ENCODE measurements at regions not wholly inside any gene's neighbourhood (a gene's known extent, or its start where the extent isn't known, plus 50 kb on each side); places are given as distances from the start of the nearest gene placed in this dataset.

GRCh38 chr11:29271616-29272015, 745.2 kb downstream of the KCNA4 start:
- Histone ChIP-seq H3K79me2 (ENCODE audit: insufficient read depth, low read length) (no peaks in the 10 kb centered on the region), H3K4me1 (ENCODE audit: control insufficient read depth in 1 of 2, insufficient read depth in 2 of 2, low read length in 2 of 2) (no peaks in the 10 kb centered on the region), H3K9me3 (ENCODE audit: control insufficient read depth in 1 of 2, insufficient read depth in 1 of 2, low read depth in 1 of 2, low read length in 2 of 2) (no peaks in the 10 kb centered on the region), H3K9me2 (ENCODE audit: insufficient read depth) (no peaks in the 10 kb centered on the region), H3K27ac (ENCODE audit: low read depth, low read length) (no peak overlapping the region), H3K4me2 (ENCODE audit: low read length) (peak overlapping the region; percentile 17), H2AFZ (ENCODE audit: low read depth, low read length, poor library complexity, severe bottlenecking) (no peak overlapping the region), H3K36me3 (ENCODE audit: control insufficient read depth in 1 of 2, insufficient read depth in 2 of 2, low read length in 2 of 2) (no peaks in the 10 kb centered on the region), H3K4me3 (replicated peaks in 1 of 2; ENCODE audit: low read depth in 1 of 2, low read length in 2 of 2) (no peak overlapping the region), H3K27me3 (ENCODE audit: insufficient read depth, low read length) (no peaks in the 10 kb centered on the region), H4K20me1 (ENCODE audit: insufficient read depth) (no peaks in the 10 kb centered on the region), H3K9ac (ENCODE audit: low read length) (no peak overlapping the region)
- BruUV-seq (replicated peaks): no TSS peak
- no peak for TF ChIP-seq JUND (IDR thresholded peaks at IDR 0.05)
- POLR2A ChIA-PET: interaction anchor here (1.2 kb wide), 1 partner anchor 11 kb away, joined by 3 read pairs; no protein-coding TSS in a partner anchor
- no peak for DNase-seq (ENCODE audit: low read depth, low spot score)
- CTCF ChIA-PET: interaction anchor here (1.0 to 1.5 kb wide), 3 partner anchors 11 to 63 kb away, joined by 5 to 18 read pairs (median 10); no protein-coding TSS in a partner anchor
- RAD21 ChIA-PET (ENCODE audit: low non-redundant PET in 1 of 2, low total read pairs in 2 of 2, uncharacterized antibody in 2 of 2, unreplicated experiment in 2 of 2): interaction anchor here (0.6 to 1.4 kb wide), 2 partner anchors 57 to 58 kb away, joined by 5 to 6 read pairs; no protein-coding TSS in a partner anchor
- no peak for ATAC-seq
- intact Hi-C loops (cut with micrococcal nuclease): loop anchor here (1.0 kb wide), 1 partner anchor 58 kb away; no protein-coding TSS in a partner anchor

GRCh38 chr11:29268733-29269132, 748.1 kb downstream of the KCNA4 start:
- Histone ChIP-seq H3K9me2 (ENCODE audit: insufficient read depth) (no peaks in the 10 kb centered on the region), H4K20me1 (ENCODE audit: insufficient read depth) (no peaks in the 10 kb centered on the region), H3K9me3 (ENCODE audit: control insufficient read depth in 1 of 2, insufficient read depth in 1 of 2, low read depth in 1 of 2, low read length in 2 of 2) (no peaks in the 10 kb centered on the region), H3K27me3 (ENCODE audit: insufficient read depth, low read length) (no peaks in the 10 kb centered on the region), H3K27ac (ENCODE audit: low read depth, low read length) (no peak overlapping the region), H3K4me3 (replicated peaks in 1 of 2; ENCODE audit: low read depth in 1 of 2, low read length in 2 of 2) (no peak overlapping the region), H3K4me1 (ENCODE audit: control insufficient read depth in 1 of 2, insufficient read depth in 2 of 2, low read length in 2 of 2) (no peaks in the 10 kb centered on the region), H2AFZ (ENCODE audit: low read depth, low read length, poor library complexity, severe bottlenecking) (no peak overlapping the region), H3K36me3 (ENCODE audit: control insufficient read depth in 1 of 2, insufficient read depth in 2 of 2, low read length in 2 of 2) (no peaks in the 10 kb centered on the region), H3K79me2 (ENCODE audit: insufficient read depth, low read length) (no peaks in the 10 kb centered on the region), H3K9ac (ENCODE audit: low read length) (no peak overlapping the region), H3K4me2 (ENCODE audit: low read length) (no peak overlapping the region)
- ChIA-PET RAD21 (ENCODE audit: low non-redundant PET in 1 of 2, low total read pairs in 2 of 2, uncharacterized antibody in 2 of 2, unreplicated experiment in 2 of 2) (no interaction called here), CTCF (no interaction called here), POLR2A (no interaction called here)
- no peak for ATAC-seq
- TF ChIP-seq SP1 (IDR thresholded peaks at IDR 0.05; ENCODE audit: low read depth) (no peak), JUND (IDR thresholded peaks at IDR 0.05) (no peak), EGR1 (IDR thresholded peaks at IDR 0.05; ENCODE audit: low read depth) (no peak)
- TF ChIP-seq, protein P1, sequence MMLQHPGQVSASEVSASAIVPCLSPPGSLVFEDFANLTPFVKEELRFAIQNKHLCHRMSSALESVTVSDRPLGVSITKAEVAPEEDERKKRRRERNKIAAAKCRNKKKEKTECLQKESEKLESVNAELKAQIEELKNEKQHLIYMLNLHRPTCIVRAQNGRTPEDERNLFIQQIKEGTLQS (IDR thresholded peaks at IDR 0.05): no peak
- TF ChIP-seq, protein P2, sequence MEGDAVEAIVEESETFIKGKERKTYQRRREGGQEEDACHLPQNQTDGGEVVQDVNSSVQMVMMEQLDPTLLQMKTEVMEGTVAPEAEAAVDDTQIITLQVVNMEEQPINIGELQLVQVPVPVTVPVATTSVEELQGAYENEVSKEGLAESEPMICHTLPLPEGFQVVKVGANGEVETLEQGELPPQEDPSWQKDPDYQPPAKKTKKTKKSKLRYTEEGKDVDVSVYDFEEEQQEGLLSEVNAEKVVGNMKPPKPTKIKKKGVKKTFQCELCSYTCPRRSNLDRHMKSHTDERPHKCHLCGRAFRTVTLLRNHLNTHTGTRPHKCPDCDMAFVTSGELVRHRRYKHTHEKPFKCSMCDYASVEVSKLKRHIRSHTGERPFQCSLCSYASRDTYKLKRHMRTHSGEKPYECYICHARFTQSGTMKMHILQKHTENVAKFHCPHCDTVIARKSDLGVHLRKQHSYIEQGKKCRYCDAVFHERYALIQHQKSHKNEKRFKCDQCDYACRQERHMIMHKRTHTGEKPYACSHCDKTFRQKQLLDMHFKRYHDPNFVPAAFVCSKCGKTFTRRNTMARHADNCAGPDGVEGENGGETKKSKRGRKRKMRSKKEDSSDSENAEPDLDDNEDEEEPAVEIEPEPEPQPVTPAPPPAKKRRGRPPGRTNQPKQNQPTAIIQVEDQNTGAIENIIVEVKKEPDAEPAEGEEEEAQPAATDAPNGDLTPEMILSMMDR (IDR thresholded peaks at IDR 0.05 in 2 of 3, conservative IDR thresholded peaks at IDR 0.05 in 1 of 3; ENCODE audit: borderline replicate concordance in 1 of 3, insufficient read depth in 1 of 3, low read depth in 2 of 3, low read length in 2 of 3): no peak
- no TSS peak for BruUV-seq (replicated peaks)
- intact Hi-C loops (cut with micrococcal nuclease): no loop called here
- DNase-seq (ENCODE audit: low read depth, low spot score): no peak
